OCI-LY7 (cell line): ENCODE measurements at regions not wholly inside any gene's neighbourhood (a gene's known extent, or its start where the extent isn't known, plus 50 kb on each side); places are given as distances from the start of the nearest gene placed in this dataset.

ENCODE experiments used
- EZH2phosphoT487 ChIP-seq: fragments of 200-600 bp; sonication (generic); IDR thresholded peaks from 2 replicates; pipeline ENCODE4 v1.6.1; 2018; ENCODE audit warnings: low read depth, borderline replicate concordance, mild to moderate bottlenecking, mixed run types, antibody characterized with exemption, low read length, moderate library complexity, mixed read lengths
- TF ChIP-seq, protein P1 (sequence below): fragments of 200-600 bp; sonication (generic); conservative IDR thresholded peaks from 2 replicates; pipeline ENCODE4 v1.5.1; 2014; ENCODE audit warnings: mild to moderate bottlenecking, antibody characterized with exemption, low read length, moderate library complexity, mixed read lengths

DNA sequence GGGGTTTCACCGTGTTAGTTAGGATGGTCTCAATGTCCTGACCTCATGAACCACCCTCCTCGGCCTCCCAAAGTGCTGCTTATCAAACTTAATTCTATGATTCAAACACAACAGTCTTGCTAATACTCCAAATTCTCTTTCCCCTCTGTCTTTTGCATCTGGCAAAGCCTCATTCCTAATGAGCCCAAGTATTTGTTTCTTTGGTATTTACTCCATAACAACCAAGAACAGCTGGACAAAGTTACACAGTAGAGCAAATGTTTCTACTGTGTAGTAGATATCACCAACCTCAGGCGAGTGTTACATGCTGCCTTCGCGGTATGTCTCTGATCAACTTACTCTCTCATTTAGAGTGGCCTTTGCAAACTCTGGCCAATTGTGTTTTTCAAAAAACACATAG, 195.8 kb upstream of the KCNN2 start:
- TF ChIP-seq, protein P1, sequence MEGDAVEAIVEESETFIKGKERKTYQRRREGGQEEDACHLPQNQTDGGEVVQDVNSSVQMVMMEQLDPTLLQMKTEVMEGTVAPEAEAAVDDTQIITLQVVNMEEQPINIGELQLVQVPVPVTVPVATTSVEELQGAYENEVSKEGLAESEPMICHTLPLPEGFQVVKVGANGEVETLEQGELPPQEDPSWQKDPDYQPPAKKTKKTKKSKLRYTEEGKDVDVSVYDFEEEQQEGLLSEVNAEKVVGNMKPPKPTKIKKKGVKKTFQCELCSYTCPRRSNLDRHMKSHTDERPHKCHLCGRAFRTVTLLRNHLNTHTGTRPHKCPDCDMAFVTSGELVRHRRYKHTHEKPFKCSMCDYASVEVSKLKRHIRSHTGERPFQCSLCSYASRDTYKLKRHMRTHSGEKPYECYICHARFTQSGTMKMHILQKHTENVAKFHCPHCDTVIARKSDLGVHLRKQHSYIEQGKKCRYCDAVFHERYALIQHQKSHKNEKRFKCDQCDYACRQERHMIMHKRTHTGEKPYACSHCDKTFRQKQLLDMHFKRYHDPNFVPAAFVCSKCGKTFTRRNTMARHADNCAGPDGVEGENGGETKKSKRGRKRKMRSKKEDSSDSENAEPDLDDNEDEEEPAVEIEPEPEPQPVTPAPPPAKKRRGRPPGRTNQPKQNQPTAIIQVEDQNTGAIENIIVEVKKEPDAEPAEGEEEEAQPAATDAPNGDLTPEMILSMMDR = no peak
- TF ChIP-seq EZH2phosphoT487 = no peak
